Erythroblast (primary cell): ENCODE measurements at regions not wholly inside any gene's neighbourhood (a gene's known extent, or its start where the extent isn't known, plus 50 kb on each side); places are given as distances from the start of the nearest gene placed in this dataset.
"Not testable (repeated sequence)": the region's sequence is repeated elsewhere in the genome, so short reads cannot be mapped to it uniquely, and the experiment has no call there.

Experiments used
- DNase-seq, 2 experiments: peaks; one replicate each; lab custom pipeline; 2025; lab: John Stamatoyannopoulos, UW

DNA sequence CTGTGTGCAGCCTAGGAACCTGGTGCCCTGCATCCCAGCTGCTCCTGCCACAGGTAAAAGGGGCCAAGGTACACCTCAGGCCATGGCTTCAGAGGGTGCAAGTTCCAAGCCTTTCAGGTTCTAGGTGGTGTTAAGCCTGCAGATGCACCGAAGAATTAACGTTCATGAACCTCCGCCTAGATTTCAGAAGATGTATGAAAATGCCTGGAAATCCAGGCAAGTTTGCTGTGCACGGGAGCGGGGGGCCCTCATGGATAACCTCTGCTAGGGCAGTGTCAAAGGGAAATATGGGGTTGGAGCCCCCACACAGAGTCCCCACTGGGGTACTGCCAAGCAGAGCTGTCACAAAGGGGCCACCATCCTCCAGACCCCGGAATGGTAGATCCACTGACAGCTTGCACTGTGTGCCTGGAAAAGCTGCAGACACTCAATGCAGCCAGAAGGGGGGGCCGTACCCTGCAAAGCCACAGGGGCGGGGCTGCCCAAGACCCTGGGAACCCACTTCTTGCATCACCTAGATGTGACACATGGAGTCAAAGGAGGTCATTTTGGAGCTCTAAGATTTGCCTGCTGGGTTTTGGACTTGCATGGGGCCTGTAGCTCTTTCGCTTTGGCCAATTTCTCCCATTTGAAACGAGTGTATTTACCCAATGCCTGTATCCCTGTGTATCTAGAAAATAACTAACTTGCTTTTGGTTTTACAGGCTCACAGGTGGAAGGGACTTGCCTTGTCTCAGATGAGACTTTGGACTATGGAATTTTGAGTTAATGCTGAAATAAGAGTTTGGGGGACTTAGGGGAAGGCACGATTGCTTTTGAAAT is 145.2 kb upstream of the C1QTNF3 start:
- not testable (repeated sequence) for DNase-seq

DNA sequence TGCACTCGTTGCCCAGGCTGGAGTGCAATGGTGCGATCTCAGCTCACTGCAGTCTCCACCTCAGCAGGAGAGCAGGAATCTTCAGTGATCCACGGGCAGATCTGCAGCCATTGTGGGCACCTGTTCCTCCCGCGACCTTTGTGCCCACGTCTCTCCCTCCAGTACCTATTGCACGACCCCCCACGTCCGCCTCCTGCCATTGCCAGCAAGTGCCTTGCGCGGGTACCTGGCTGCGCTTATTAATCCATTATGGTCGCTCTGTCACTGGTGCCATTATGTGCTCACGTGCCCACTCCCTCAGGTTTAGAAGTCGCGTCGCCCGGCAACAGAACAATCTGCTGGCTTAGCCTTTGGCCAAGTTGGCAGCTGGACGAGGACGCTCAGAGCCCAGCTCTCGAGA is 146.2 kb upstream of the C1QTNF3 start:
- not testable (repeated sequence) for DNase-seq

DNA sequence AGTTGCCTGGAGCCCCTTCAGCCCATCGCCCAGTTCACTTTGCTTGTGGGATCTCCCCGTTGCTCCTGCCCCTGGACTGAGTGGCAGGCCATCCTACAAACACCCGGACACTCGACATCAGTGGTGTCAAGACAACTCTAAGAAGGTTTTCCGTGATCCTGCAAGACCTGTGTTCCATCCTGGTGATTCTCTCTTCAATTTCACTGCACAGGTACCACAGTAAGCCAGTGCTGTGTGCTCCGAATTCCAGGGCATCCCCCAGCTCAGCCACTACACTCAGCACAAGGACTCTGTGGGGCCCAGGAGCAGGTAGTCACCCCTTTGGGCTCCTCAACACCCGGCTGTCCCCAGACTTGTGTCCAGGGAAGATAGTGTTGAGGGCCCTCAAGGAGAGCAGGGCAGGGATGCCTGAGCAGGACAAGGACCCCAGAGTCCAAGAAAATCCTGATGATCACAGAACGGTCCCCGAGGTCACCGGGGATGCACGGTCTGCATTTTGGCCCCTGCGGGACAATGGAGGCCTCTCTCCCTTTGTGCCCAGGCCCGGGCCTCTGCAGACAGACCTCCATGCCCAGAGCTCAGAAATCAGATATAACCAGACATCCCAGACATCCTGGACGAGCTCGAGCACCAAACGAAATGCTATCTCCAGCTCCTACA is 146.9 kb upstream of the C1QTNF3 start:
- DNase-seq: not testable (repeated sequence)

DNA sequence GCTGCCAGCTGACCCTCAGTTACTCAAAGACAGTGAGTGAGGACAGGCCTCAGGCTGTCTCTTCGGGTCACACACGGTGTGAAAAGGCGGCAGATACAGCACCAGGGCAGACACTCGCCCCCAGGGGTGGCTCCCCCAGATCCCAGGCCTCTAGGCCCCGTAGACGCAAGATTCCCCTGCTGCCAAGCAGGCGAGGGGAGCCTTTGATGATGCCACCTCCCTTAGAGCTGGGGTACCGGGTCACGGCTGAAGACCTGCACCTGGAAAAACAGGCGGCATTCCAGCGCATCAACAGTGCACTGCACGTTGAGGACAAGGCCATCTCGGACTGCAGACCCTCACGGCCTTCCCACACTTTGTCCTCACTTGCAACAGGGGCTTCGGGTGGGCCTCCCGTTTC is 147.5 kb upstream of the C1QTNF3 start:
- DNase-seq: not testable (repeated sequence)

DNA sequence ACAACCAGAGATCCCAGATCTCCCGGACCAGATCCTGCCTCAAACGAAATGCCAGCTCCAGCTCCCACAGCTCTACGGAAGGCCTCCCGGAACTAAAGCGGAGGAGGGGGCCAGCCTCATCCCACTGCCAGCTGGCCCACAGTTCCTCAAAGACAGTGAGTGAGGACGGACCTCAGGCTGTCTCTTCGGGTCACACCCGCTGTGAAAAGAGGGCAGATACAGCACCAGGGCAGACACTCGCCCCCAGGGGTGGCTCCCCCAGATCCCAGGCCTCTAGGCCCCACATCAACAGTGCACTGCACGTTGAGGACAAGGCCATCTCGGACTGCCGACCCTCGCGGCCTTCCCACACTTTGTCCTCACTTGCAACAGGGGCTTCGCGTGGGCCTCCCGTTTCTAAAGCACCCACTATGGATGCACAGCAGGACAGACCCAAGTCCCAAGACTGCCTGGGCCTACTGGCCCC is 148.3 kb upstream of the C1QTNF3 start:
- DNase-seq: not testable (repeated sequence)

DNA sequence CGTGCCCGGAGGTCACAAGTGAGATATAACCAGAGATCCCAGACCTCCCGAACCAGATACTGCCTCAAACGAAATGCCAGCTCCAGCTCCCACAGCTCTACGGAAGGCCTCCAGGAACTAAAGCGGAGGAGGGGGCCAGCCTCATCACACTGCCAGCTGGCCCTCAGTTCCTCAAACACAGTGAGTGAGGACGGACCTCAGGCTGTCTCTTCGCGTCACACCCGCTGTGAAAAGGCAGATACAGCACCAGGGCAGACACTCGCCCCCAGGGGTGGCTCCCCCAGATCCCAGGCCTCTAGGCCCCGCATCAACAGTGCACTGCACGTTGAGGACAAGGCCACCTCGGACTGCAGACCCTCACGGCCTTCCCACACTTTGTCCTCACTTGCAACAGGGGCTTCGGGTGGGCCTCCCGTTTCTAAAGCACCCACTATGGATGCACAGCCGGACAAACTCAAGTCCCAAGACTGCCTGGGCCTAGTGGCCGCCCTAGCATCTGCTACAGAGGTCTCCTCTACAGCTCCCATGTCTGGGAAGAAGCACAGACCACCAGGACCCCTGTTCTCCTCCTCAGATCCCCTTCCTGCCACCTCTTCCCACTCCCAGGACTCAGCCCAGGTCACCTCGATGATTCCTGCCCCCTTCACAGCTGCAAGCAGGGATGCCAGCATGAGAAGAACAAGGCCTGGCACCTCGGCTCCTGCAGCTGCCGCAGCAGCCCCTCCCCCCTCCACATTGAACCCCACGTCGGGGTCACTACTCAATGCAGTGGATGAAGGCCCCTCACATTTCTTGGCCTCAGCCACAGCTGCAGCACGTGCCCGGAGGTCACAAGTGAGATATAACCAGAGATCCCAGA is 149.3 kb upstream of the C1QTNF3 start:
- not testable (repeated sequence) for DNase-seq

DNA sequence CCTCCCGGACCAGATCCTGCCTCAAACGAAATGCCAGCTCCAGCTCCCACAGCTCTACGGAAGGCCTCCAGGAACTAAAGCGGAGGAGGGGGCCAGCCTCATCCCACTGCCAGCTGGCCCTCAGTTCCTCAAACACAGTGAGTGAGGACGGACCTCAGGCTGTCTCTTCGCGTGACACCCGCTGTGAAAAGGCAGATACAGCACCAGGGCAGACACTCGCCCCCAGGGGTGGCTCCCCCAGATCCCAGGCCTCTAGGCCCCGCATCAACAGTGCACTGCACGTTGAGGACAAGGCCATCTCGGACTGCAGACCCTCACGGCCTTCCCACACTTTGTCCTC is 149.9 kb upstream of the C1QTNF3 start:
- DNase-seq: not testable (repeated sequence)

DNA sequence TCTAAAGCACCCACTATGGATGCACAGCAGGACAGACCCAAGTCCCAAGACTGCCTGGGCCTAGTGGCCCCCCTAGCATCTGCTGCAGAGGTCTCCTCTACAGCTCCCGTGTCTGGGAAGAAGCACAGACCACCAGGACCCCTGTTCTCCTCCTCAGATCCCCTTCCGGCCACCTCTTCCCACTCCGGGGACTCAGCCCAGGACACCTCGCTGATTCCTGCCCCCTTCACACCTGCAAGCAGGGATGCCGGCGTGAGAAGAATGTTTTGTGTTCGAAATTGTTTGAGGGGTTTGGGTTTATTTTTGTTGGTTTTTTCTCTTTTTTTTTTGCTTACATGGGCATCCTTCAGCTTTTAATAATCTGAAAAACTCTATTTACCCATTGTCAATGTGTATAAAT is 150.3 kb upstream of the C1QTNF3 start:
- DNase-seq: not testable (repeated sequence)

DNA sequence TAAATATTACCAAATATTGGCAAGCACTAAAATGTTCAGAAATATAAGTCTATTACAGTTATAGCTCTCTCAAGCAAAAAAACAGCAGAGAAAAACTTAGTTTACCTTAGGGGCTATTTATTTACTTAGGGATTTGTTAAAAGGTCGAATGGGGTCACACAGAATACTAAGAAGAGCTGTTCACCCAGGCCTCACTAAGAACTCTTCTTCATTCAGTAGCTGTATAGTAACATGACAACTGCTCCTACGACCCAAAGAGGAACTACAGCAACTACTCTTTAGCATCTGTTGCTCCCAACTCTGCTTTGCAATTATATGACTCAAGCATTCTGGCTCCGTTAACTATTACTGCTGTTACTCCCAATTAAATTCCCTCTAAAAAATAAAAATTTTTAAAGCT is 150.8 kb upstream of the C1QTNF3 start:
- not testable (repeated sequence) for DNase-seq

DNA sequence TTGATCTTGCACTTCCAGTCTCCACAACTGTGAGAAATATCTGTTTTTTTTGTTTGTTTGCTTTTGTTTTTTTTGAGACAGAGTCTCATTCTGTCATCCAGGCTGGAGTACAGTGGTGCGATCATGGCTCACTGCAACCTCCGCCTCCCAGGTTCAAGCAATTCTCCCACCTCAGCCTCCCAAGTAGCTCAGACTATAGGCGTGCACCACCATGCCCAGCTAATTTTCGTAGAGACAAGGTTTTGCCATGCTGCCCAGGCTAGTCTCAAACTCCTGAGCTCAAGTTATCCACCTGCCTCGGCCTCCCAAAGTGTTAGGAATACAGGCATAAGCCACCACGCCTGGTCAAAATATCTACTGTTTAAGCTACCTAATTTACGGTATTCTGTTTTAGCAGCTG is 153.1 kb upstream of the C1QTNF3 start:
- DNase-seq: not testable (repeated sequence)

DNA sequence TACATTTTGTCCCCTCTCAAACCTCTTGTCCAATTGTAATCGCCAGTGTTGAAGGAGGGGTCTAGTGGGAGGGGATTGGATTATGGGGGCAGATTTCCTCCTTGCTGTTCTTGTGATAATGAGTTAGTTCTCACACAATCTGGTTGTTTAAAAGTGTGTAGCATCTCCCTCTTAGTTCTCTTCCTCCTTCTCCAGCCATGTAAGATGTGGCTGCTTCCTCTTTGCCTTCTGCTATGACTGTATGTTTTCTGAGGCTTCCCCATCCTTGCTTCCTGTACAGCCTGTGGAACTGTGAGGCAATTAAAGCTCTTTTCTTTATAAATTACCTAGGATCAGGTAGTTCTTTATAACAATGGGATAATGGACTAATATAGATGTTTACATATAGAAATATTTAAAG is 162.3 kb upstream of the C1QTNF3 start:
- not testable (repeated sequence) for DNase-seq

DNA sequence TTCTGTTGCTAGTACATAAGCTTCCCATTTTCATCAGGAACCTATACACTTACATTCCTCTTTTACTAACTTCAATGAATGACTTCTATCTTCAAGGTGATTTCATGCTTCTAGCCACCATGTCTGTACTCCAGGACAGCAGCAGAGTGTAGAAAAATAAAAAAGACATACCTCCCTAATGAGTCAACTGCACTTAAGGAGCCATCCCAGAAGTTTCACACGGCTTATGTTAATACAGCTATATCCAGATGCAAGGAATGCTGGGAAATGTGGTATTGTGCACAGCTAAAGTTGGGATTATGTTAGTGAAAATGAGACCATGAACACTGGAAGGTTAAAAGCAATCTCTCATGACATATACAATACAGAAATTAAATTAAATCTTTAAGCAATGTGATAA is 174.4 kb upstream of the C1QTNF3 start:
- not testable (repeated sequence) for DNase-seq

DNA sequence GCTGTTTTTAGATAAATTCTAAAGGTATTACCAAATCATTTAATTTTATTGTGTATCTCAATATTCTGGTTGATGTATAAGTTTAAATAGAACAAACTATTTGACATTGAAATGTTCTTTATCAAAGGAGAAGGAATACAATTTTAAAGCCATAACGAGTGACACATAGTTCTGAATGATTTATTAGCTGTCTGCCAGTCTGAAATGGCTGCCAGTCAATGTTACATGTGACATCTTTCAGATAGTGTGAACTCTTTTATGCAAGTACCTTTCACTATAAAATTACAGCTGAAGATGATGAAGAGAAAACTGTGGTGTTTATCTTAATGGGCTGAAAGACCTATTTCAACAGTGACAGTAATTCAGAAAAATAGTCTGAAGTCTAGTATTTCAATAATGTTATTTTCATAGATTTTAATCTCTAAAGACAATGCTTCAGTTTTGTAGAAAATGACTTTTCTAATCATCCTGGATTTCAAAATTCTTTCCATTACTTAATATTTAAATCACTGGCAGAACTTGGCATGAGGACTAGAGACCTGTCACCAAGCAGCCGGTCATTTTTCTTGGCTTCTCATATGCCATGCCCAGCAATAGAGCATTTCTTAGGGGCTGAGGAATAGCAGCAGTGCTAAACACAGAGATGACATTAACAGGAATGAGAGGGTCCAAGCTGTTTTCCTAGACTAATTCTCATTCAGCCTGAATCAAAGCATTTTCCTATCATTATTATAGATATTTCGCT is 178.5 kb upstream of the C1QTNF3 start:
- DNase-seq: not testable (repeated sequence)

DNA sequence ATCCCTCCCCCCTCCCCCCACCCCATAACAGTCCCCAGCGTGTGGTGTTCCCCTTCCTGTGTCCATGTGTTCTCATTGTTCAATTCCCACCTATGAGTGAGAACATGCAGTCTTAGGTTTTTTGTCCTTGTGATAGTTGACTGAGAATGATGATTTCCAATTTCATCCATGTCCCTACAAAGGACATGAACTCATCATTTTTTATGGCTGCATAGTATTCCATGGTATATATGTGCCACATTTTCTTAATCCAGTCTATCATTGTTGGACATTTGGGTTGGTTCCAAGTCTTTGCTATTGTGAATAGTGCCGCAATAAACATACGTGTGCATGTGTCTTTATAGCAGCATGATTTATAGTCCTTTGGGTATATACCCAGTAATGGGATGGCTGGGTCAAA is 180.1 kb upstream of the C1QTNF3 start:
- not testable (repeated sequence) for DNase-seq

DNA sequence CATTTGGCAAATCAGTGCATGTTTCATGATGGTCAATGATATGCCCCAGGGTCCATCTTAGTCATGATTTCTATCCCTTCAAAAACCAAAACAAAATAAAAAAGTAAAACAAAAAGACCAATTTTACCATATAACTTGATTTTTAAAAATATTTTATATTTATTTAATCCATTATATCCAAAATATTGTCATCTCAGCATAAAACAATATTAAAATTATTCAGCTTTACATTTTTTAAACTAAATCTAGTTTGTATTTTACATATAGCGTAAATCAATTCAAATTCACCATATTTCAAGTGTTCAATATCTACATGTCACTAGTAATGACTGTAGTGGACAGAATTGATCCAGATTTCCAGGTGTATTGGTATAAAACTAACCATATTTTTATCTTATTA is 187.4 kb upstream of the C1QTNF3 start:
- not testable (repeated sequence) for DNase-seq

DNA sequence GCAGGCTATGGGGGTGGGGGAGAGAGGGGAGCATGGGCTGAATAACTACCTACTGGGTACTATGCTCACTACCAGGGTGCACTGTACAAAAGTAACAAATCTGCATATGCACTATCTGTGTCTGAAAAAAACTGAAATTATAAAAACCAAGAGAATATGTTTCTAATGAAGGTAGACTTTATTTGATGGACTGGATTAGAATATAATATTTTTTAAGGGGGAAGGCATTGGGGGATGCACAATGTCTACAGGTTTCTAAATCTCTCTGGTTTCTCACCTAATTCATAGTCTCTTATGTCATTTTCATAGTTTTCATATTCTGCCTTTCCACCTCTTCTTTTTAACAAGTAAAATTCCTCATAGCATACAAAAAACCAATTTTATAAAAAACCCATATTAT is 200.8 kb upstream of the C1QTNF3 start:
- DNase-seq: not testable (repeated sequence)
